Stimulated activated CD4-positive, alpha-beta T cell treated with anti-CD3 and anti-CD28 coated beads, Interleukin-4, amount 100 ng/mL, for 48 hours (primary cell): ENCODE measurements at regions not wholly inside any gene's neighbourhood (a gene's known extent, or its start where the extent isn't known, plus 50 kb on each side); places are given as distances from the start of the nearest gene placed in this dataset.
A peak's percentile ranks its signal among the peaks of the same experiment; 100 is the strongest.
"Not testable (repeated sequence)": the region's sequence is repeated elsewhere in the genome, so short reads cannot be mapped to it uniquely, and the experiment has no call there.

Experiments
- DNase-seq, 2 donors: peaks; one replicate each; pipeline ENCODE4 v3.0.0-alpha.2; 2020; ENCODE audit warnings: low read depth in 2 of 2

DNA sequence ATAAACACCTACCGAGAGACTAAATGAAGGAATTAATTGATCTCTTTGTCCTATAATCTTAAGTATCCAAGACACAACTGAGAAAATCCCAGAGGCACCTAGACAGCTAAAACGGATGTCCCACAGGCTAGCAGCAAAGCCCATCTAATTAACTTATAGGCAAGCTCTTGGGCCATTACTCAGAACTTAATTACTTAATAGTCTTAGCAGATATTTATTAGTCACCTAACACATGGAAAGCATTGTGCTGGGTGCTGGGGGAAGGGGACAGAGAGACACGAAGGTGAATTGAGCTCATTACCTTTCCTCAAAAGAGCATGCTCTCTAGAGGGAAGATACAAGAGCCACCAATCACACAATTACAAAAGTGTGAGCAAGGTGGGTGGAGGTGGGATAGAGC is 189.8 kb upstream of the PROK2 start:
- DNase-seq = no peak

DNA sequence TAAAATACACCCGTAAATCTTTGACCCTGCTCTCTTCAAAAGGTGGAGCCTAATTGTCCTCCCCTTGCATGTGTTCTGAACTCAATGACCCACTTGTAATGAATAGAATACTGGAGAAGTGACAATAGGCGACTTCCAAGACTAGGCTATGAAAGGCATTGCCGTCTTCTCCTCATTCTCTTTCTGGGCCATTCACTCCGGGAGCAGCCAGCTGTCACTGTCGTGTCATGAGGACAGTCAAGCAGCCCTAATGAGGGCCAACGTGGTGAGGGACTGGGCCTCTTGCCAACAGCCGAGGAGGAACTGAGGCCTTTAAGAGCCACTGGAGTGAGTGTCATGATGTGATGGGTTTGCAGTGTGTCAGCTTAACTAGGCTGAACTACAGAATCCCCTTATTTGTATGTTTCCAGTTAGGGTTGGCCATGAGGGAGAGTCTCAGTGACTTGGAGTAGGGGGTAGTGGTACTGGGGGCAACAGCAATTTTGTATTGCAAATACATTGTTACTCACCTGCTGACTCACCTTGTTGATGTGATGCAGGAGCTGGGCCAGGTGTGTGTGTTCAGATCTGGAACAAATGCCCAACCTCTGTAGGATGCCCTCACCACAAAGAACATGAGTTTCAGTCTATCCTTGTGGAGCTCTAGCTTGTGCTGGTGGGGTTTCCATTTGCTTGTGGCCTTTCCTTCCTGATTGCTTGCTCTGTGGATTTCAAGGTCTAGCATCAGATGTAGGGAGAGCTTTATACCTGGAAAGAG is 188.5 kb upstream of the PROK2 start:
- no peak for DNase-seq

GRCh38 chr3:71972031-71972430 is 187.1 kb upstream of the PROK2 start:
- no peak for DNase-seq

GRCh38 chr3:71968544-71968943 is 183.6 kb upstream of the PROK2 start:
- DNase-seq = no peak

GRCh38 chr3:71966185-71966584 is 181.2 kb upstream of the PROK2 start:
- no peak for DNase-seq

DNA sequence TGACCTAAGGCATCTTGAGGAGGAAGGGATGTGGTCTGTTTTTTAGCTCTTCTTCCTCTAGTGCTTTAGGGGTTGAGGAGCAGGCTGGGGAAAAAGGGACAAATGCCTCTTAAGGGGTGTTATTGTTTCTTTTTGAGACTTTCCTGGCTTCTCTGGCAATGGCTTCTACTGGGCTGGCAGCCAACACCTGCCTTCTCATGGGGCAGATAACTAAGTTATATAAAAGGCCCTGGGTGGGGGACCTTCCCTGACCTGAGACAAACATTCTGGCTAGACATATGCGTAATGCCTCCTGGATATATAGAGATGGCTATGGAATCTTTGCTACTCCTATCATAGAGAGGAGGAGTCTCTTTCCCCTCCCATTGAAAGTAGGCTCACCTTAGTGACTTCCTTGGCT is 179.2 kb upstream of the PROK2 start:
- no peak for DNase-seq

GRCh38 chr3:71962561-71963240 is 177.8 kb upstream of the PROK2 start:
- no peak for DNase-seq

DNA sequence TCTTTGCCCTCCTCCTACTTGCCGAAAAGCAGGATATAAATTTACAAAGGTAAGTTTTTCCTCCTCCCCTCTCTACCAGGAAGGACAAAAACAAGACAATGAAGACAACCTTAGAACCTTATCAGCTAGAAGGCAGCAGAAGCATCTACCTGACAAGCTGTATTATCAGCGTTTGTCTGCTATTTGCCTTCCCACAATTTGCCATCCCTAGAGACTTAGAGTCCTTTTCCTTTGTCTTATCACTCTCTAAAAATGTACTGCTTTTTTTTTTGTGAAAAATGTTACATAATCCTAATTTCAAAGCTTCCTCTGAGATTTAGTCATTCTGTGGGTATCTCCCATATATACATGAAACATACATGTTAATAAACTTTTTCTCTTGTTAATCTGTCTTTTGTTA is 176.9 kb upstream of the PROK2 start:
- no peak for DNase-seq

- DNase-seq = no peak
These were observed 176.4 kb upstream of the PROK2 start for GRCh38 chr3:71961378-71961777.

DNA sequence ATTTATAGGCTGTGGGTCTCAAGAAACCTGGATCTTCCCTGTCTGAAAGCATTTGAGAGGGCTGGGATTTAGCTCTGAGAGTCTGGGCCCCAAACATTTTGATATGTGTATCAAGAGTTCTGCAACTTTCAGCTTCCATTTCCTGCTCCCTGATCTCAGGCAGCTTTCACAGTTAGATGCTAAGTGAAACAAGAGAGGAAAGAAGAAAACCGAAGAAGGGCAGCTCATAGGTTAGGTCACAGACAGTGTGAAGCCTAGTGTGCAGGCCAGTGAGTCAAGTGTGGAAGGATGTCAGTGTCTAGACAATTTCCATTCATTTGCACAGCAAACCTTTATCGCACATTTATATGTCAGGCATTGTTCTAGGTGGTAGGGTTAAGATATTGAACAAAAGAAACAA is 173.6 kb upstream of the PROK2 start:
- no peak for DNase-seq

DNA sequence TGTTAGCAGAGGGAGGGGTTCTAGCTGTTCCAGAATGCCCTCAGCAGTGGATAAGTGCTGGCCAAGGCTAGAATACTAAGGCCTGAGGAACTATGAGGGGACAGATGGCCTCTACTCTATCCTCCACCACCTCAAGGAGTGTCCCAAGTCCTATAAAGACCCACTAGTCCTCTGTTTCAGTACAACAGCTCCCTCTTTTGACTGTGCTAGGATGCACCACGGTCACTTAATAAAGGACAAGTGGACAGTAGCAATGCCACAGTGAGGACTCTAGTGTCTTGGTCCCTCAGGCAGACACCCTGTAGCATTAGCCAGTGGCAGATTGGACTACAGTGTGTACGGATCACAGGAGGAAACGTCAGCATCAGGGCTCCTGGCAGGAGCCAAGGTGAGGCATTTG is 171.8 kb upstream of the PROK2 start:
- DNase-seq = no peak

DNA sequence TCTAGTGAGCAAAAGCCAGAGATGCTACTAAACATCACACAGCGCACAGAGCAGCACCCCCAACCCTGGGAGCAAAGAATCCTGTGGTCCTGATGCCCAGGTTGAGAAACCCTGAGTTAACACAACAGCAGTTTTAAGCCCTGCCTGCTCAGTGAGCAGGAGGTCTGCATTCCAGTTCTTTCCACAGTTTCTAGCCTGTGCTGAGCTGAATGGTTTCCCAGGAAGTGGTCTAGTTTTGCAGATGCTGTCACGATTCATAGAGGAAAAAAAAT is 171.1 kb upstream of the PROK2 start:
- DNase-seq = no peak

- DNase-seq = peak; percentile 9 to 31
These were observed 170.5 kb upstream of the PROK2 start for GRCh38 chr3:71955240-71956068.

GRCh38 chr3:71951842-71952241 is 166.9 kb upstream of the PROK2 start:
- DNase-seq = no peak

- no peak for DNase-seq
These were observed 166.4 kb upstream of the PROK2 start for GRCh38 chr3:71951361-71951760.

GRCh38 chr3:71949442-71949841 is 164.5 kb upstream of the PROK2 start:
- DNase-seq = no peak

DNA sequence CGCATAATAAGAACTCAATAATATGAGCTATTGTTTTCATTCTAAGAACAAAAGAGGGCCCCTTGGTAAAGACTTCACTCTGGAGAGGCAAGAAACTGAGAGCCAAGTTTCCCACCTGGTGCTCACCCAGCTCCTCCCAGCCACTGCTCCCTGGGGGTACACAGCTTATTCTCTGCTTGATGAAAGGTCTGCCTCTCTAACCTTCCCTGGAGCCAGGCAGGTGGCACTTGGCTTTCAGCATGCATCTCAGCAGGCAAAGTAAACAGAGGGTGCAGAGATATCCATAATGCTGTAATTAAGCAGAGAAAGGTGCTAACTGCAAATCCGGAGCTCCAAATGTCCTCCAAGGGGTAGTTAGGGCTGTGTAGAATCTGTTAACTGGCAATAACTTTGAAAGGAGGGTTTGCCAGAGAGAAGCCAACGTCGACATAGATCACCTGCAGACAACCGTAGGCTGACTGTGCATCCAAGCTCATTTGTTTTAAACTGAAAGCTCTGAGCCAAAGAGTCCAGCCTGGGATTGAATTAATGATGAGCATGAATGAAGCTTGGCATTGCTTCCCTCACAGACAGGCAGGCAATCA is 159.6 kb upstream of the PROK2 start:
- no peak for DNase-seq

DNA sequence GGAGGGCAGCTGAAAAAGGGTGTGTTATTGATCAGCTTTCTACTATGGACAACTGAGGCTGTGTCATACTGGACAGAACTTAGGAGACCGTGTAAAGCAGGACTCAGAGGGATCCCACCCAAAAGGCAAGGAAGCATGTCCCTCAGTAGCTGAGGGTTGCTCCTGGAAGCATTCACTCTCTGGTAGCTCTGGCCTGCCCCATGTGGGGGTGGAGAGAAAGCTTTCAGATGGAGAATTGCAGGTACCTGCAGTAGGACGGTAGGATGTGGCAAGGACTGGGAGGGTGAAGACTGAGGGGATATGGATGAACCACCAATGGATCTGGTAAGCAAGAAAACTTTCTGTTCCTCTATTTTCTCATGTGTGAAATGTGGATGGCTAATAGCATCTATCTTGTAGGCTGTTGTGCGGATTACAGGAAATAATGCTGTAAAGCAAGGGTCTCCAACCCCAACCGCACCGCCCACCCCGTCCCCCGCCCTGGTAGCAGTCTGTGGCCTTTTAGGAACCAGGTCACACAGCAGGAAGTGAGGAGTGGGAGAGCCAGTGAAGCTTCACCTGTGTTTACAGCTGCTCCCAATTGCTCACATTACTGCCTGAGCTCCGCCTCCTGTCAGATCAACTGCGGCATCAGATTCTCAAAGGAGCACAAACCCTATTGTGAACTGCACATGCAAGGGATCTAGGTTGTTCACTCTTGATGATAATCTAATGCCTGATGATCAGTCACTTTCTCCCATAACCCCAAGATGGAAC is 157.7 kb upstream of the PROK2 start:
- DNase-seq = no peak

- no peak for DNase-seq
These were observed 155.5 kb upstream of the PROK2 start for GRCh38 chr3:71940486-71940885.

- DNase-seq = not testable (repeated sequence)
These were observed 153.1 kb upstream of the PROK2 start for GRCh38 chr3:71938081-71938480.

- no peak for DNase-seq
These were observed 151.7 kb upstream of the PROK2 start for GRCh38 chr3:71936681-71937080.
